IMR-90 (cell line): ENCODE measurements at regions not wholly inside any gene's neighbourhood (a gene's known extent, or its start where the extent isn't known, plus 50 kb on each side); places are given as distances from the start of the nearest gene placed in this dataset.

Experiments
- ATAC-seq: fragments of 200-7000 bp; cut with Tn5 transposase; 2 replicates; pipeline ENCODE4 v1.9.1; 2020; ENCODE audit warnings: low read depth, mild to moderate bottlenecking, moderate library complexity
- BruUV-seq: library from RNA; stranded (reverse); fragments of 400-500 nt; replicated peaks from 2 replicates; lab custom pipeline; 2021; lab: Mats Ljungman, UMichigan
- CTCF ChIA-PET: fragments of 300-600 bp; formaldehyde crosslinking; extraction: SDS; loops from one replicate; lab custom pipeline; 2021; ENCODE audit warnings: antibody characterized with exemption; lab: Yijun Ruan, JAX
- POLR2A ChIA-PET: fragments of 300-600 bp; sonication (Branson Sonifier 250); formaldehyde crosslinking; loops from one replicate; lab custom pipeline; 2022; ENCODE audit warnings: antibody characterized with exemption; ENCODE audit not compliant: unreplicated experiment; lab: Charles Lee
- DNase-seq: peaks from one replicate; pipeline ENCODE4 v3.0.0; 2013
- H2AFZ ChIP-seq: replicated peaks from 2 replicates; pipeline ENCODE3; 2013; ENCODE audit warnings: low read length, mild to moderate bottlenecking; ENCODE audit not compliant: poor library complexity
- H2AK5ac ChIP-seq: 2 replicates; pipeline ENCODE4 v1.6.1; 2013; ENCODE audit warnings: low read depth, low read length, inconsistent platforms
- H2AK9ac ChIP-seq: replicated peaks from 2 replicates; pipeline ENCODE3; 2013; ENCODE audit warnings: mild to moderate bottlenecking, low read depth, low read length, moderate library complexity; ENCODE audit not compliant: poor library complexity
- H2BK120ac ChIP-seq: 2 replicates; pipeline ENCODE4 v1.6.1; 2013; ENCODE audit warnings: low read depth, low read length, inconsistent platforms
- H2BK15ac ChIP-seq: 3 replicates; pipeline ENCODE4 v1.6.1; 2013; ENCODE audit warnings: low read depth, low read length, inconsistent platforms
- H2BK20ac ChIP-seq: 2 replicates; pipeline ENCODE4 v1.6.1; 2013; ENCODE audit warnings: low read depth, mild to moderate bottlenecking, inconsistent platforms, low read length, moderate library complexity
- H2BK5ac ChIP-seq: 2 replicates; pipeline ENCODE4 v1.6.1; 2013; ENCODE audit warnings: mild to moderate bottlenecking, low read depth, low read length, inconsistent platforms; ENCODE audit not compliant: poor library complexity, severe bottlenecking
- H3K14ac ChIP-seq: replicated peaks from 2 replicates; pipeline ENCODE4 v1.6.1; 2013; ENCODE audit warnings: low read depth, low read length, inconsistent platforms
- H3K18ac ChIP-seq: 2 replicates; pipeline ENCODE4 v1.6.1; 2013; ENCODE audit warnings: low read depth, low read length, control low read depth
- H3K23ac ChIP-seq: 2 replicates; pipeline ENCODE4 v1.6.1; 2013; ENCODE audit warnings: low read depth, low read length, inconsistent platforms
- H3K27ac ChIP-seq: 2 replicates; pipeline ENCODE4 v1.5.1; 2013; ENCODE audit warnings: mild to moderate bottlenecking, control low read depth, low read length; ENCODE audit not compliant: insufficient read depth
- H3K27me3 ChIP-seq: 2 replicates; pipeline ENCODE4 v1.6.1; 2013; ENCODE audit warnings: low read length; ENCODE audit not compliant: control insufficient read depth, insufficient read depth
- H3K36me3 ChIP-seq: 2 replicates; pipeline ENCODE4 v1.6.1; 2013; ENCODE audit warnings: low read length, mixed read lengths; ENCODE audit not compliant: control insufficient read depth, insufficient read depth
- H3K4ac ChIP-seq: 2 replicates; pipeline ENCODE4 v1.6.1; 2013; ENCODE audit warnings: low read depth, low read length, inconsistent platforms
- H3K4me1 ChIP-seq: 2 replicates; pipeline ENCODE4 v1.6.1; 2013; ENCODE audit warnings: low read length, mixed read lengths; ENCODE audit not compliant: control insufficient read depth, insufficient read depth
- H3K4me2 ChIP-seq: 2 replicates; pipeline ENCODE4 v1.6.1; 2013; ENCODE audit warnings: low read depth, mild to moderate bottlenecking, control low read depth, low read length, moderate library complexity
- H3K4me3 ChIP-seq: 2 replicates; pipeline ENCODE4 v1.5.1; 2013; ENCODE audit warnings: low read depth, mild to moderate bottlenecking, control low read depth, low read length, moderate library complexity; ENCODE audit not compliant: insufficient read depth
- H3K56ac ChIP-seq: 2 replicates; pipeline ENCODE4 v1.6.1; 2013; ENCODE audit warnings: low read length, inconsistent platforms; ENCODE audit not compliant: insufficient read depth; ENCODE audit errors: extremely low read depth
- H3K79me1 ChIP-seq, 2 experiments: 2 replicates each; pipeline ENCODE4 v1.6.1; 2013; ENCODE audit warnings: low read length in 2 of 2, inconsistent platforms in 1 of 2, low read depth in 1 of 2
- H3K9ac ChIP-seq: 2 replicates; pipeline ENCODE4 v1.6.1; 2013; ENCODE audit warnings: low read depth, low read length, control low read depth
- H3K9me1 ChIP-seq: 2 replicates; pipeline ENCODE4 v1.6.1; 2013; ENCODE audit warnings: low read length, inconsistent platforms; ENCODE audit not compliant: insufficient read depth
- H3K9me3 ChIP-seq: 2 replicates; pipeline ENCODE4 v1.6.1; 2013; ENCODE audit warnings: low read length; ENCODE audit not compliant: control insufficient read depth, insufficient read depth
- H4K20me1 ChIP-seq: 2 replicates; pipeline ENCODE4 v1.6.1; 2013; ENCODE audit warnings: low read length, inconsistent platforms; ENCODE audit not compliant: insufficient read depth
- H4K5ac ChIP-seq: 2 replicates; pipeline ENCODE4 v1.6.1; 2013; ENCODE audit warnings: mild to moderate bottlenecking, low read depth, low read length, control low read depth
- H4K8ac ChIP-seq, 2 experiments: 2 replicates each; pipeline ENCODE4 v1.6.1; 2013; ENCODE audit warnings: low read depth in 2 of 2, low read length in 2 of 2, control low read depth in 1 of 2, inconsistent platforms in 1 of 2
- H4K91ac ChIP-seq: 2 replicates; pipeline ENCODE4 v1.6.1; 2013; ENCODE audit warnings: low read depth, low read length, inconsistent platforms; ENCODE audit not compliant: insufficient read depth
- BHLHE40 ChIP-seq: fragments of 150-350 bp; IDR thresholded peaks from 2 replicates; pipeline ENCODE4 v1.6.1; 2016; ENCODE audit warnings: mild to moderate bottlenecking, low read depth, low read length
- CEBPB ChIP-seq: IDR thresholded peaks from 2 replicates; pipeline ENCODE4 v1.6.1; 2012; ENCODE audit warnings: low read depth, low read length, improper control_type of control experiment
- CHD1 ChIP-seq: IDR thresholded peaks from 2 replicates; pipeline ENCODE4 v1.6.1; 2012; ENCODE audit warnings: low read depth, low read length, improper control_type of control experiment
- ELK1 ChIP-seq: fragments of 150-350 bp; IDR thresholded peaks from 2 replicates; pipeline ENCODE4 v1.6.1; 2016; ENCODE audit warnings: low read depth, mild to moderate bottlenecking, low read length, moderate library complexity, borderline replicate concordance
- FOS ChIP-seq: fragments of 150-350 bp; IDR thresholded peaks from 2 replicates; pipeline ENCODE4 v1.6.1; 2016; ENCODE audit warnings: low read depth, low read length
- MAFK ChIP-seq: IDR thresholded peaks from 2 replicates; pipeline ENCODE4 v1.6.1; 2012; ENCODE audit warnings: low read depth, low read length, improper control_type of control experiment
- MAZ ChIP-seq: IDR thresholded peaks from 2 replicates; pipeline ENCODE4 v1.6.1; 2012; ENCODE audit warnings: low read depth, mild to moderate bottlenecking, low read length, improper control_type of control experiment, moderate library complexity, borderline replicate concordance
- MXI1 ChIP-seq: IDR thresholded peaks from 2 replicates; pipeline ENCODE4 v1.6.1; 2012; ENCODE audit warnings: low read depth, mild to moderate bottlenecking, low read length, moderate library complexity, borderline replicate concordance
- NFE2L2 ChIP-seq: fragments of 150-350 bp; IDR thresholded peaks from 2 replicates; pipeline ENCODE4 v1.6.1; 2016; ENCODE audit warnings: low read depth, mild to moderate bottlenecking, low read length
- POLR2A ChIP-seq: IDR thresholded peaks from 2 replicates; pipeline ENCODE4 v1.6.1; 2012; ENCODE audit warnings: mild to moderate bottlenecking, low read depth, low read length
- RAD21 ChIP-seq: IDR thresholded peaks from 2 replicates; pipeline ENCODE4 v1.6.1; 2012; ENCODE audit warnings: low read length, improper control_type of control experiment
- RCOR1 ChIP-seq: IDR thresholded peaks from 2 replicates; pipeline ENCODE4 v1.6.1; 2012; ENCODE audit warnings: mild to moderate bottlenecking, low read length, improper control_type of control experiment; ENCODE audit not compliant: insufficient replicate concordance
- RFX5 ChIP-seq: IDR thresholded peaks from 2 replicates; pipeline ENCODE4 v1.8.0; 2012; ENCODE audit warnings: low read depth, mild to moderate bottlenecking, low read length, moderate library complexity
- SMC3 ChIP-seq: fragments of 150-350 bp; IDR thresholded peaks from 2 replicates; pipeline ENCODE4 v1.6.1; 2016; ENCODE audit warnings: low read depth, mild to moderate bottlenecking, antibody characterized with exemption, low read length, moderate library complexity
- WGBS, 2 experiments: methylation state at CpG; one replicate each; pipeline versions ENCODE4 v1.1.5 to v1.1.7; 2013; ENCODE audit warnings: missing lambda C conversion rate in 2 of 2; ENCODE audit not compliant: insufficient read length in 1 of 2; ENCODE audit errors: extremely low coverage in 2 of 2; 5-methylcytosine and 5-hydroxymethylcytosine counted together
- dilution Hi-C: fragments of 300-500 bp; cut with HindIII; formaldehyde crosslinking; loops from one replicate; pipeline ENCODE4 v1.14.3; 2018; ENCODE audit warnings: low sequenced_read_pairs; ENCODE audit not compliant: unreplicated experiment
- in situ Hi-C: fragments of 300-500 bp; cut with MboI; formaldehyde crosslinking; loops from 3 replicates; pipeline ENCODE4 v1.14.3; 2019; ENCODE audit warnings: low sequenced_read_pairs, inconsistent platforms, mixed read lengths
- intact Hi-C: fragments of 100-400 bp; cut with micrococcal nuclease; formaldehyde crosslinking; loops from 2 replicates; pipeline ENCODE4 v1.10.0; 2022
- TF ChIP-seq, protein P1 (sequence below): fragments of 150-350 bp; IDR thresholded peaks from 2 replicates; pipeline ENCODE4 v1.6.1; 2017; ENCODE audit warnings: mild to moderate bottlenecking, antibody characterized with exemption, low read length, low read depth

DNA sequence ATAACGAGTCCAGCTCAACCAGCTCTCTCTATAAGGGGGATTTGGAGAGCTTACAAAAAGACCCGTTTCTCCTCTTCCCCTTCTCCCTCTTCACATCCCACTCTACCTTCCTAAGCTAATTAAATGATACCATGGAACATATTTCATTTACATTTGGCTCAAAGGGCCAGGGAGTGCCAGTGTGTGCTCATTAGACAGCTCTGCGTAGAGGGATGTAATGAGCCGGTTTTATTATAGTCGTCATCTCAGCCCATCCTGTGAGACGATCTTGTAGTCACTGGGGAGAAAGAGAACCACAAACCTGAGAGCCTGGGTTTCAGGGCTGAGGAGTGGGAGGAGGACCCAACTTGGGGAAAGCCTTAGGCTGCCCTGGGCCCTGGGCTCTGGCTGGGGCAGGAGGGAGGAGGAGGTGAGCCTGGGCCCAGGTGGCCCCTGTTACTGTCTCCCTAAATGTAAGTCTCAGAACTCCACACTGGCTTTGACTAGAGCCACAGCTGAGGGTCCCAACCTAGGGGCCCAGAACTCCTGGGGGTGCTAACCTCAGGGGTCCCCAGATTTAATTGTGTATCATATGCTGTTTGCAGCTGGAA is 354.6 kb downstream of the MATN1 start:
- no peaks in the 10 kb centered on the region for H3K36me3 ChIP-seq
- 83% methylated on average over 1 of the region's 6 CpGs; no CpG with 5 or more reads in 1 of the 2 experiments for WGBS, 2 experiments
- H2BK20ac ChIP-seq = no peak overlapping the region
- dilution Hi-C loops (no loop called here), intact Hi-C loops (no loop called here), in situ Hi-C loops (no loop called here)
- DNase-seq (no peak), ATAC-seq (no peak)
- H3K79me1 ChIP-seq = no peaks in the 10 kb centered on the region
- TF ChIP-seq NFE2L2 (no peak), RCOR1 (no peak), CHD1 (no peak), MAFK (no peak), MXI1 (no peak), MAZ (no peak), RFX5 (no peak), CEBPB (no peak), RAD21 (no peak), BHLHE40 (no peak), ELK1 (no peak), SMC3 (no peak), FOS (no peak), POLR2A (no peak)
- TF ChIP-seq, protein P1, sequence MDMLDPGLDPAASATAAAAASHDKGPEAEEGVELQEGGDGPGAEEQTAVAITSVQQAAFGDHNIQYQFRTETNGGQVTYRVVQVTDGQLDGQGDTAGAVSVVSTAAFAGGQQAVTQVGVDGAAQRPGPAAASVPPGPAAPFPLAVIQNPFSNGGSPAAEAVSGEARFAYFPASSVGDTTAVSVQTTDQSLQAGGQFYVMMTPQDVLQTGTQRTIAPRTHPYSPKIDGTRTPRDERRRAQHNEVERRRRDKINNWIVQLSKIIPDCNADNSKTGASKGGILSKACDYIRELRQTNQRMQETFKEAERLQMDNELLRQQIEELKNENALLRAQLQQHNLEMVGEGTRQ = no peak
- BruUV-seq = no TSS peak
- H4K8ac ChIP-seq = no peak overlapping the region
- H2BK5ac ChIP-seq = no peak overlapping the region
- no peaks in the 10 kb centered on the region for H4K20me1 ChIP-seq
- POLR2A ChIA-PET = no interaction called here
- H3K4ac ChIP-seq = no peak overlapping the region
- no peak overlapping the region for H3K27ac ChIP-seq
- H3K4me3 ChIP-seq = no peak overlapping the region
- no peak overlapping the region for H3K14ac ChIP-seq
- CTCF ChIA-PET = no interaction called here
- no peaks in the 10 kb centered on the region for H3K9me3 ChIP-seq
- H3K4me2 ChIP-seq = no peak overlapping the region
- no peaks in the 10 kb centered on the region for H3K9me1 ChIP-seq
- H2AK5ac ChIP-seq = no peak overlapping the region
- no peaks in the 10 kb centered on the region for H3K27me3 ChIP-seq
- no peak overlapping the region for H3K18ac ChIP-seq
- no peak overlapping the region for H3K9ac ChIP-seq
- H3K56ac ChIP-seq = no peak overlapping the region
- no peak overlapping the region for H4K91ac ChIP-seq
- no peak overlapping the region for H2BK15ac ChIP-seq
- H4K5ac ChIP-seq = no peak overlapping the region
- H3K4me1 ChIP-seq = no peaks in the 10 kb centered on the region
- H3K23ac ChIP-seq = no peak overlapping the region
- no peak overlapping the region for H2AK9ac ChIP-seq
- H2BK120ac ChIP-seq = no peak overlapping the region
- H2AFZ ChIP-seq = no peak overlapping the region
